ENCODE measurements at regions not wholly inside any gene's neighbourhood (a gene's known extent, or its start where the extent isn't known, plus 50 kb on each side); places are given as distances from the start of the nearest gene placed in this dataset.
"Not testable (repeated sequence)": the region's sequence is repeated elsewhere in the genome, so short reads cannot be mapped to it uniquely, and the experiment has no call there.

DNA sequence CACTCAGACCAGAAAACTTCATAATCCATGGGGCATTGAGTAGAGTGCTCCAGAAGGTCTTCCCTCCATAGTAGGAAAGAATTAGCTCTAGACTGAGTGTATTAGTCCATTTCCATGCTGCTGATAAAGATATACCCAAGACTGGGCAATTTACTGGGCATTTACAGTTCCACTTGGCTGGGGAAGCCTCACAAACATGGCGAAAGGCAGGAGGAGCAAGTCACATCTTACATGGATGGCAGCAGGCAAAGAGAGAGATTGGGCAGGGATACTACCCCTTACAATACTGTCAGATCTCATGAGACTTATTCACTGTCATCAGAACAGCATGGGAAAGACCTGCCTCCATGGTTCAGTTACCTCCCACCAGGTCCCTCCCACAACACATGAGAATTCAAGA lies 300.6 kb upstream of the TMEM132C start:
- TF ChIP-seq, protein P1, sequence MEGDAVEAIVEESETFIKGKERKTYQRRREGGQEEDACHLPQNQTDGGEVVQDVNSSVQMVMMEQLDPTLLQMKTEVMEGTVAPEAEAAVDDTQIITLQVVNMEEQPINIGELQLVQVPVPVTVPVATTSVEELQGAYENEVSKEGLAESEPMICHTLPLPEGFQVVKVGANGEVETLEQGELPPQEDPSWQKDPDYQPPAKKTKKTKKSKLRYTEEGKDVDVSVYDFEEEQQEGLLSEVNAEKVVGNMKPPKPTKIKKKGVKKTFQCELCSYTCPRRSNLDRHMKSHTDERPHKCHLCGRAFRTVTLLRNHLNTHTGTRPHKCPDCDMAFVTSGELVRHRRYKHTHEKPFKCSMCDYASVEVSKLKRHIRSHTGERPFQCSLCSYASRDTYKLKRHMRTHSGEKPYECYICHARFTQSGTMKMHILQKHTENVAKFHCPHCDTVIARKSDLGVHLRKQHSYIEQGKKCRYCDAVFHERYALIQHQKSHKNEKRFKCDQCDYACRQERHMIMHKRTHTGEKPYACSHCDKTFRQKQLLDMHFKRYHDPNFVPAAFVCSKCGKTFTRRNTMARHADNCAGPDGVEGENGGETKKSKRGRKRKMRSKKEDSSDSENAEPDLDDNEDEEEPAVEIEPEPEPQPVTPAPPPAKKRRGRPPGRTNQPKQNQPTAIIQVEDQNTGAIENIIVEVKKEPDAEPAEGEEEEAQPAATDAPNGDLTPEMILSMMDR (IDR thresholded peaks at IDR 0.05; ENCODE audit: insufficient read depth, low read depth, low read length, missing control alignments): no peak
- no peak for DNase-seq (ENCODE audit: low read depth)
- H3K4me3 ChIP-seq (ENCODE audit: low read length): no peak overlapping the region

DNA sequence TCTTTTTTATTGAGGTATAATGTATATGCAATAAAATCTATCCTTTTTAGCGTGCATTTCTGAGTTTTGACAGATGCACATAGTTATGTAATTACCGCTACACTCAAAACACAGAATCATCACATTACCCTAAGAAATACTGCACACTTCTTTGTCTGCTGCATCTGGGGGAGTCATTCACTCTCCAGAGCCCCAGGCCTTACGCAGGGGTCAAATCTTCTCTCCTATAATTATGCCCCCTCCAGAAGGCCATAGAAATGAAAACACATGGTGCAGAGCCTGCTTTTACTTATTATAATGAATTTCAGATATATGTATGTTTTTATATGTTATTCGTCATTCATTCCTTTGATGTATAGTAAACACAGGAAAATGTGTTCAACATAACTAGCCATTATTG lies 296.5 kb upstream of the TMEM132C start:
- no peak overlapping the region for H3K4me3 ChIP-seq (ENCODE audit: low read length)
- no peak for DNase-seq (ENCODE audit: low read depth)
- TF ChIP-seq, protein P1 (IDR thresholded peaks at IDR 0.05; ENCODE audit: insufficient read depth, low read depth, low read length, missing control alignments): no peak

DNA sequence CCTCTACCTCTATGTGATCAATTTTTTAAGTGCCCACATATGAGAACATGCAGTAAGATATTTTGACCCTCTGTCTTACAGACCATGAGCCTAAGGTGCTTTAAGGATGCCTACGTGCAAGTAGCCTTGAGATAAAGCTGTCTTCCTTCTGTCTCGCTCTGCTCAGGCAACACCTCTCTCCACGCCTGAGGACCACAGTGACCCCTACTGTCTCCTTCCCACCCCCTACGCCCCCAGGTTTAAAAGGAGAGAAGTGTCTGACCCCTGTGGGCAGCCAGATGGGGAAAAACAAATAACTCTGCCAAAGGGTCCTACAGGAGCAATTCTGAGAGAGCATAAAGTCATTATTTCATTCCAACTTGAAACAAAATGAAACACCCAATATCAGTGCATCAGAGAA lies 286.4 kb upstream of the TMEM132C start:
- DNase-seq (ENCODE audit: low read depth): no peak
- TF ChIP-seq, protein P1 (IDR thresholded peaks at IDR 0.05; ENCODE audit: insufficient read depth, low read depth, low read length, missing control alignments): no peak
- H3K4me3 ChIP-seq (ENCODE audit: low read length): no peak overlapping the region

DNA sequence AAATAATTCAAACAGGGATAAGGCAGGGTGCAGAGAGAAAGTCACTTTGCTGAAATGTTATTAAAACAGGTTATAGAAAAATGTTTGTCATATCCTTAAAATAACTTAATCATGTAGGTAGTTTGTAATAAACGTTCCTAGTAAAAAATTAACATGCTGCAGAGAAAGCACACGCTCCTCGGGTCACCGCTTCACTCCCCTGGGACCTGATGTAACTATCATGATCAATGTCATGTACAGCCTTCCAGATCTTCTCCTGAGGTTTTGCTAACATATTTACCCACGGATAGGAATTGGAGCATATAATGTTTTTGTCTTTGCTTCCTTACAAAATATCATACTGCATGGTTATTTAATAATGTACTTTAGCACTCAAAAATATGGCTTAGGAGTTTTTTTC lies 285.1 kb upstream of the TMEM132C start:
- TF ChIP-seq, protein P1 (IDR thresholded peaks at IDR 0.05; ENCODE audit: insufficient read depth, low read depth, low read length, missing control alignments): no peak
- DNase-seq (ENCODE audit: low read depth): no peak
- no peak overlapping the region for H3K4me3 ChIP-seq (ENCODE audit: low read length)

DNA sequence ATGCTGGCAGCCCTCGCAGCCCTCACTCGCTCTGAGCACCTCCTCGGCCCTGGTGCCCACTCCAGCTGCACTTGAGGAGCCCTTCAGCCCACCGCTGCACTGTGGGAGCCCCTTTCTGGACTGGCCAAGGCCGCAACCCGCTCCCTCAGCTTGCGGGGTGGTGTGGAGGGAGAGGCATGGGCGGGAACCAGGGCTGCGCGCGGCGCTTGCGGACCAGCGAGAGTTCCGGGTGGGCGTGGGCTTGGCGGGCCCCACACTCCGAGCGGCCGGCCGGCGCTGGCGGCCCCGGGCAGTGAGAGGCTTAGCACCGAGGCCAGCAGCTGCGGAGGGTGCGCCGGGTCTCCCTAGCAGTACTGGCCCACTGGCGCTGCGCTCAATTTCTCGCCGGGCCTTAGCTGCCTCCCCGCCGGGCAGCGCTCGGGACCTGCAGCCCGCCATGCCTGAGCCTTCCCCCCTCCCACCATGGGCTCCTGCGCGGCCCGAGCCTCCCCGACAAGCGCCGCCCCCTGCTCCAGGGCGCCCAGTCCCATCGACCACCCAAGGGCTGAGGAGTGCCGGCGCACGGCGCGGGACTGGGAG lies 283.7 kb upstream of the TMEM132C start:
- DNase-seq (ENCODE audit: low read depth); H3K4me3 ChIP-seq (ENCODE audit: low read length): not testable (repeated sequence)

DNA sequence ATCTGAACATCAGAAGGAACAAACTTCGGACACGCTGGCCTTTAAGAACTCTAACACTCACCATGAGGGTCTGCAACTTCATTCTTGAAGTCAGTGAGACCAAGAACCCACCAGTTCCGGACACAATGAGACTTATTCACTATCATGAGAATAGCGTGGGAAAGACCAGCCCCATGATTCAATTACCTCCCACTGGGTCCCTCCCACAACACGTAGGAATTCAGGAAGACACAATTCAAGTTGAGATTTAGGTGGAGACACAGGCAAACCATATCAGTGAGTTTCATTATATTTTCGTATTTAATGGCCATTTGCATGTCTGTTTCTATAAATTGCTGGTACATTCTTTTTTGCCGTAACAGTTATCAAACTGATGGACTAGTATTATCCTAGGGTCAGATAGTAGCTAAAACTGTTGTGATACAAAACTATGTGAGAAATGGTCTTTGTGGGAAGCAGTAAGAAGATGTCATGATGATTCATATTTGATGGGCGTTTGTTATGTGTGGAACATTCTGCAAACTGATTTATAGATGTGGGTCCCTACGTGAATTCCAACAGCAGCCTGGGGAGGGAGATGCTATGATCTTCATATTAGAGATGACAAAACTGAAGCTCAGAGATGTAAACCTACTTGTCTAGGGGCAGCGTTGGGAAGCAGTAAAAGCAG lies 282.4 kb upstream of the TMEM132C start:
- TF ChIP-seq, protein P1 (IDR thresholded peaks at IDR 0.05; ENCODE audit: insufficient read depth, low read depth, low read length, missing control alignments): no peak
- H3K4me3 ChIP-seq (ENCODE audit: low read length): no peak overlapping the region
- no peak for DNase-seq (ENCODE audit: low read depth)

DNA sequence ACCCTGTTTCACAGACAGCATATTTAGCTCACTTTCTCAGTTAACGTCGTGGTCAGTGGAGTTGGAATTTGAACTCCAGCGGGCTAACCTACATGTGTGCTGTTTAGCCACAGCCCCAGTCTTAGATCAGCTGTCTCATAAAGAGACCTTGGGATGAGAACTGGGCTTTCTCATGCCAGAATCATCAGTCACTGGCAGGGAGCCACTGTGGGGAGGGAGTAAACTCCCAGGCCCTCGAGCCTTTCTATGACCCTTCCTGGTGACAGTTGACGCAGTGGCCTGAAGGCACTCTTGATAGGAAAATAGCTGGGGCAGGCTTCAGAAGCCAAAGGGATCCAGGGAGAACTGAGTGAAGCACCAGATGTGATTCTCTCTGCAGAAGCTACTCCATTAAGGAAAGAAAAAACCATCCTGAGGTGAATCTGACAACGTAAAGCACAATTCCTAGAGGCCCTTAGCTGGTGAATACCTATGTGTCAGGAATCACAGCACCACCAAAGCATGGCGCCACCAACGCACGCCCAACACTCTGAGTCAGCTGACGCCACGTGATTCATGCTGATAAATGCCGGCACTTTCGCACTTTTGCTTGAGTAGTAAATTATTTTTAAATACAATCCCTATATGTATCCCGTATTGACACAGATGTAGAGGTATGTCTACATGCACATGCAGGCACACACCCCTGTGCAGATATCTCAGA lies 279.6 kb upstream of the TMEM132C start:
- no peak overlapping the region for H3K4me3 ChIP-seq (ENCODE audit: low read length)
- DNase-seq (ENCODE audit: low read depth): no peak
- TF ChIP-seq, protein P1 (IDR thresholded peaks at IDR 0.05; ENCODE audit: insufficient read depth, low read depth, low read length, missing control alignments): no peak

Data from epithelial cell of esophagus (primary cell).